Uterus (tissue), 3 donors: ENCODE measurements at regions not wholly inside any gene's neighbourhood (a gene's known extent, or its start where the extent isn't known, plus 50 kb on each side); places are given as distances from the start of the nearest gene placed in this dataset.

Experiments used
- DNase-seq, 2 donors: peaks; one replicate each; pipeline ENCODE4 v3.0.0-alpha.2; 2019 to 2020
- H3K27ac ChIP-seq, 2 donors: fragments of 200-600 bp; sonication (generic); 1 replicate in 1 of 2; 2 replicates in 1 of 2; pipeline ENCODE4 v1.5.1; 2016 to 2018
- H3K27me3 ChIP-seq, 2 donors: fragments of 200-600 bp; sonication (generic); one replicate each; pipeline ENCODE4 v1.5.1; 2018 to 2019; ENCODE audit warnings: control low read depth in 1 of 2
- H3K36me3 ChIP-seq, 2 donors: fragments of 200-600 bp; sonication (generic); one replicate each; pipeline ENCODE4 v1.5.1; 2019; ENCODE audit warnings: control low read depth in 1 of 2
- H3K4me1 ChIP-seq, 2 donors: fragments of 200-600 bp; sonication (generic); one replicate each; pipeline ENCODE4 v1.5.1; 2018 to 2019; ENCODE audit warnings: control low read depth in 1 of 2
- H3K4me3 ChIP-seq, 2 donors: fragments of 200-600 bp; sonication (generic); 1 replicate in 1 of 2; 2 replicates in 1 of 2; pipeline ENCODE4 v1.5.1; 2018 to 2019; ENCODE audit warnings: mild to moderate bottlenecking in 1 of 2
- H3K9me3 ChIP-seq, 2 donors: fragments of 200-600 bp; sonication (generic); one replicate each; pipeline ENCODE4 v1.5.1; 2019; ENCODE audit warnings: control low read depth in 1 of 2
- CTCF ChIP-seq, 4 experiments: fragments of 200-600 bp in 2 of 4; fragments of 450-650 bp in 2 of 4; sonication (generic) in 2 of 4; IDR thresholded peaks; one replicate each; pipeline ENCODE4 v1.5.1; 2016 to 2019; ENCODE audit warnings: antibody characterized with exemption in 4 of 4, mild to moderate bottlenecking in 2 of 4, moderate library complexity in 1 of 4
- POLR2A ChIP-seq, 2 donors: fragments of 450-650 bp; IDR thresholded peaks; one replicate each; pipeline ENCODE4 v1.6.1; 2016; ENCODE audit warnings: antibody characterized with exemption in 2 of 2, mild to moderate bottlenecking in 1 of 2, moderate library complexity in 1 of 2
- intact Hi-C: fragments of 100-400 bp; cut with DNase I; formaldehyde crosslinking; loops from one replicate; pipeline ENCODE4 v1.15.1; 2023; ENCODE audit warnings: low total_unique reads
- donor health status: DM: yes; HTN: yes; CAD: no.

GRCh38 chr1:99361406-99361805, 97.1 kb downstream of the PLPPR4 start:
- Histone ChIP-seq H3K27me3 (no peaks in the 10 kb centered on the region), H3K9me3 (no peaks in the 10 kb centered on the region), H3K36me3 (no peaks in the 10 kb centered on the region), H3K4me1 (no peaks in the 10 kb centered on the region), H3K27ac (no peak overlapping the region), H3K4me3 (no peak overlapping the region)
- no peak for DNase-seq
- TF ChIP-seq CTCF (IDR thresholded peaks at IDR 0.05) (no peak), POLR2A (IDR thresholded peaks at IDR 0.05) (no peak)
- intact Hi-C loops = no loop called here

- TF ChIP-seq POLR2A (IDR thresholded peaks at IDR 0.05) (no peak), CTCF (IDR thresholded peaks at IDR 0.05) (no peak)
- no peaks in the 10 kb centered on the region for H3K4me1 ChIP-seq
- no peak overlapping the region for H3K27ac ChIP-seq
- H3K9me3 ChIP-seq = no peaks in the 10 kb centered on the region
- intact Hi-C loops = no loop called here
- no peaks in the 10 kb centered on the region for H3K27me3 ChIP-seq
- no peaks in the 10 kb centered on the region for H3K36me3 ChIP-seq
- no peak for DNase-seq
- no peak overlapping the region for H3K4me3 ChIP-seq
Measured at GRCh38 chr1:99363531-99363930, 99.2 kb downstream of the PLPPR4 start.

GRCh38 chr1:99365141-99365540, 100.8 kb downstream of the PLPPR4 start:
- intact Hi-C loops = no loop called here
- no peak for DNase-seq
- Histone ChIP-seq H3K27me3 (no peaks in the 10 kb centered on the region), H3K4me1 (no peaks in the 10 kb centered on the region), H3K4me3 (no peak overlapping the region), H3K9me3 (no peaks in the 10 kb centered on the region), H3K27ac (no peak overlapping the region), H3K36me3 (no peaks in the 10 kb centered on the region)
- TF ChIP-seq POLR2A (IDR thresholded peaks at IDR 0.05) = no peak
- no peak for TF ChIP-seq CTCF (IDR thresholded peaks at IDR 0.05)

DNA sequence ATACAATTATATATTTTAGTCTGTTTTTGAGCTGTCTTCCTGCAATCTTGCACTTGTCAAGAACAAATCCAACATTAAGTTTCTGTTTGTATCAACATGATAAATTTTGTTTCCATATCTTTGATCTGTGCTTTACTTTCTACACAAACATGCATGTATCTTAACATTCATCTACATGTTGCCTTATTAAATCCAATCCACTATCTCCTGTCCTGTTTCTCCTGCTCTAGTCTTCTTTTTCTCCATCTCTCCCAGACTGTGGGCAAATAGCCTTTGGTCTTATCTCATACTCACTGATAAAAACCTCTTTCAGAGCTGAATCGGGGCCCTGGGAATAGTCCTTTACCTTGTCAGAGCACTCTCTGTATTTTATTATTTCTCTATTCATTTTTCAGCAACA, 101.3 kb downstream of the PLPPR4 start:
- intact Hi-C loops = no loop called here
- H3K4me1 ChIP-seq = no peaks in the 10 kb centered on the region
- H3K36me3 ChIP-seq = no peaks in the 10 kb centered on the region
- no peak overlapping the region for H3K4me3 ChIP-seq
- H3K27ac ChIP-seq = no peak overlapping the region
- TF ChIP-seq POLR2A (IDR thresholded peaks at IDR 0.05) (no peak), CTCF (IDR thresholded peaks at IDR 0.05) (no peak)
- H3K27me3 ChIP-seq = no peaks in the 10 kb centered on the region
- DNase-seq = no peak
- no peaks in the 10 kb centered on the region for H3K9me3 ChIP-seq

DNA sequence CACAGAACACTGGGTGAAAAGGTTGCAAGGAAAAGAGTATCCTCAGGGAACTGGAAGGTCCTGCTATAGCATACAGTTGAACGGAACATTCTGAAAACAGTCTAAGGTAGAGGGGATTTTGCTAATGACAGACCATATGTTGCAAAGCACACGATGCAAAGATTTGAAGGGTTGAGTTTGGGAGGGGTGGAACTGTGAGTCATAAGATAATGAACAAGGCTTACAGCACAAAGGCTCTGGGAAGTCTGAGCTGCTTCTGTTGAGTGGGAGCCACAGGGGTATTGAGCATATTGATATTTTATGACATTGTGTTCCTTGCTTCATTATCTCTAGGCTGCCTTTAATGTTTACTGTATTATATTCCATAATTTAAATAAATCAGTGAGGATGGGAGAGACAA, 104.9 kb downstream of the PLPPR4 start:
- TF ChIP-seq CTCF (IDR thresholded peaks at IDR 0.05) = no peak
- TF ChIP-seq POLR2A (IDR thresholded peaks at IDR 0.05) = no peak
- no peaks in the 10 kb centered on the region for H3K27me3 ChIP-seq
- no peak overlapping the region for H3K4me3 ChIP-seq
- H3K27ac ChIP-seq = no peak overlapping the region
- no peaks in the 10 kb centered on the region for H3K4me1 ChIP-seq
- intact Hi-C loops = no loop called here
- no peaks in the 10 kb centered on the region for H3K36me3 ChIP-seq
- DNase-seq = no peak
- no peaks in the 10 kb centered on the region for H3K9me3 ChIP-seq
